H9 (cell line): ENCODE measurements at regions not wholly inside any gene's neighbourhood (a gene's known extent, or its start where the extent isn't known, plus 50 kb on each side); places are given as distances from the start of the nearest gene placed in this dataset.

Source experiments
- DNase-seq: peaks from one replicate; pipeline ENCODE4 v3.0.0-alpha.2; 2017
- H2AFZ ChIP-seq: one replicate; pipeline ENCODE4 v1.6.1; 2013; ENCODE audit warnings: mild to moderate bottlenecking, low read length, control low read depth, moderate library complexity
- H2AK5ac ChIP-seq: 2 replicates; pipeline ENCODE4 v1.6.1; 2013; ENCODE audit warnings: low read length, control low read depth, mixed read lengths; ENCODE audit not compliant: insufficient read length
- H2BK120ac ChIP-seq: one replicate; pipeline ENCODE4 v1.6.1; 2013; ENCODE audit warnings: low read depth, mild to moderate bottlenecking, low read length, control low read depth, inconsistent platforms; ENCODE audit not compliant: poor library complexity, severe bottlenecking
- H2BK12ac ChIP-seq: 2 replicates; pipeline ENCODE4 v1.6.1; 2013; ENCODE audit warnings: low read length, control low read depth, mixed read lengths, low read depth; ENCODE audit not compliant: insufficient read length
- H2BK15ac ChIP-seq: 2 replicates; pipeline ENCODE4 v1.6.1; 2013; ENCODE audit warnings: low read depth, low read length, control low read depth
- H2BK20ac ChIP-seq: one replicate; pipeline ENCODE4 v1.6.1; 2013; ENCODE audit warnings: low read depth, mild to moderate bottlenecking, low read length, control low read depth, inconsistent platforms; ENCODE audit not compliant: poor library complexity, severe bottlenecking
- H2BK5ac ChIP-seq: 2 replicates; pipeline ENCODE4 v1.6.1; 2013; ENCODE audit warnings: low read length, control low read depth, mixed read lengths; ENCODE audit not compliant: insufficient read length
- H3K14ac ChIP-seq: 2 replicates; pipeline ENCODE4 v1.6.1; 2013; ENCODE audit warnings: low read length, control low read depth; ENCODE audit not compliant: insufficient read depth
- H3K18ac ChIP-seq: 2 replicates; pipeline ENCODE4 v1.6.1; 2013; ENCODE audit warnings: low read depth, mild to moderate bottlenecking, mixed read lengths, low read length, control low read depth; ENCODE audit not compliant: insufficient read length
- H3K23ac ChIP-seq: 2 replicates; pipeline ENCODE4 v1.6.1; 2013; ENCODE audit warnings: low read length, control low read depth, mixed read lengths, low read depth; ENCODE audit not compliant: insufficient read length
- H3K23me2 ChIP-seq: 2 replicates; pipeline ENCODE4 v1.6.1; 2013; ENCODE audit warnings: low read depth, mild to moderate bottlenecking, mixed read lengths, low read length, control low read depth; ENCODE audit not compliant: insufficient read length, poor library complexity, severe bottlenecking
- H3K27ac ChIP-seq: 2 replicates; pipeline ENCODE4 v1.5.1; 2013; ENCODE audit warnings: low read length, control low read depth, mixed read lengths, low read depth; ENCODE audit not compliant: insufficient read length
- H3K27me3 ChIP-seq: 2 replicates; pipeline ENCODE4 v1.6.1; 2013; ENCODE audit warnings: low read length, control low read depth, inconsistent platforms; ENCODE audit not compliant: insufficient read depth
- H3K4ac ChIP-seq: 2 replicates; pipeline ENCODE4 v1.6.1; 2013; ENCODE audit warnings: low read depth, mild to moderate bottlenecking, control low read depth, inconsistent platforms, low read length, moderate library complexity
- H3K4me1 ChIP-seq: 2 replicates; pipeline ENCODE4 v1.6.1; 2013; ENCODE audit warnings: low read length, control low read depth, inconsistent platforms; ENCODE audit not compliant: insufficient read depth
- H3K4me2 ChIP-seq: 2 replicates; pipeline ENCODE4 v1.6.1; 2013; ENCODE audit warnings: low read length, control low read depth, mixed read lengths; ENCODE audit not compliant: insufficient read length, insufficient read depth
- H3K56ac ChIP-seq: 2 replicates; pipeline ENCODE4 v1.6.1; 2013; ENCODE audit warnings: low read depth, mild to moderate bottlenecking, mixed read lengths, low read length, control low read depth; ENCODE audit not compliant: insufficient read length
- H3K79me1 ChIP-seq: 2 replicates; pipeline ENCODE4 v1.6.1; 2013; ENCODE audit warnings: low read depth, mild to moderate bottlenecking, moderate library complexity, low read length, control low read depth, inconsistent platforms; ENCODE audit not compliant: insufficient read depth, poor library complexity, severe bottlenecking
- H3K79me2 ChIP-seq: 2 replicates; pipeline ENCODE4 v1.6.1; 2013; ENCODE audit warnings: low read length, control low read depth, inconsistent platforms; ENCODE audit not compliant: insufficient read depth
- H3K9ac ChIP-seq: 2 replicates; pipeline ENCODE4 v1.6.1; 2013; ENCODE audit warnings: low read length, control low read depth, mixed read lengths; ENCODE audit not compliant: insufficient read length; ENCODE audit errors: extremely low read depth
- H3K9me3 ChIP-seq: one replicate; pipeline ENCODE4 v1.6.1; 2013; ENCODE audit warnings: low read depth, low read length, inconsistent platforms; ENCODE audit not compliant: control insufficient read depth
- H3T11ph ChIP-seq: one replicate; pipeline ENCODE4 v1.6.1; 2013; ENCODE audit warnings: mild to moderate bottlenecking, low read length, control low read depth, inconsistent platforms
- H4K20me1 ChIP-seq: one replicate; pipeline ENCODE4 v1.6.1; 2013; ENCODE audit not compliant: control insufficient read depth, insufficient read length, insufficient read depth
- H4K5ac ChIP-seq: 2 replicates; pipeline ENCODE4 v1.6.1; 2013; ENCODE audit warnings: low read depth, mild to moderate bottlenecking, mixed read lengths, low read length, control low read depth; ENCODE audit not compliant: insufficient read length
- H4K8ac ChIP-seq: replicated peaks from 2 replicates; pipeline ENCODE4 v1.6.1; 2013; ENCODE audit warnings: low read length, control low read depth, mixed read lengths, low read depth; ENCODE audit not compliant: insufficient read length
- H4K91ac ChIP-seq: 2 replicates; pipeline ENCODE4 v1.6.1; 2013; ENCODE audit warnings: low read depth, mild to moderate bottlenecking, moderate library complexity, mixed read lengths, low read length, control low read depth; ENCODE audit not compliant: insufficient read length
- H3K27ac Mint-ChIP-seq, 3 experiments: 2 replicates in 2 of 3; 3 replicates in 1 of 3; pipeline ENCODE4 v1.8.0; 2020 to 2021; ENCODE audit warnings: mixed read lengths in 3 of 3, mild to moderate bottlenecking in 1 of 3, moderate library complexity in 1 of 3
- H3K27me3 Mint-ChIP-seq: 2 replicates; pipeline ENCODE4 v1.8.0; 2021; ENCODE audit warnings: low read depth, mild to moderate bottlenecking, moderate library complexity, mixed read lengths
- H3K36me3 Mint-ChIP-seq, 3 experiments: 2 replicates in 2 of 3; 3 replicates in 1 of 3; pipeline ENCODE4 v1.8.0; 2020 to 2021; ENCODE audit warnings: low read depth in 3 of 3, mixed read lengths in 3 of 3; ENCODE audit not compliant: insufficient read depth in 1 of 3
- H3K4me1 Mint-ChIP-seq, 2 experiments: 2 replicates each; pipeline ENCODE4 v1.8.0; 2020; ENCODE audit warnings: mixed read lengths in 2 of 2
- H3K4me3 Mint-ChIP-seq, 2 experiments: 2 replicates in 1 of 2; 3 replicates in 1 of 2; pipeline ENCODE4 v1.8.0; 2020 to 2021; ENCODE audit warnings: mild to moderate bottlenecking in 2 of 2, mixed read lengths in 2 of 2, moderate library complexity in 1 of 2
- H3K9me3 Mint-ChIP-seq, 2 experiments: 2 replicates in 1 of 2; 3 replicates in 1 of 2; pipeline ENCODE4 v1.8.0; 2020; ENCODE audit warnings: mild to moderate bottlenecking in 2 of 2, mixed read lengths in 2 of 2, moderate library complexity in 1 of 2
- CTCF ChIP-seq: fragments of 200-600 bp; sonication (generic); conservative IDR thresholded peaks from 3 replicates; pipeline ENCODE4 v1.8.0; 2021; ENCODE audit warnings: antibody characterized with exemption, mild to moderate bottlenecking
- WGBS: extraction: QIAGEN DNeasy Blood & Tissue Kit; methylation state at CpG from one replicate; pipeline ENCODE4 v1.1.7; 2013; ENCODE audit warnings: missing lambda C conversion rate, low lambda C conversion rate, mixed read lengths; ENCODE audit not compliant: insufficient read length; ENCODE audit errors: extremely low coverage; 5-methylcytosine and 5-hydroxymethylcytosine counted together

- H3K4me1 Mint-ChIP-seq, result no peaks in the 10 kb centered on the region
- no peaks in the 10 kb centered on the region for H3K4me1 ChIP-seq
- no peaks in the 10 kb centered on the region for H3K79me1 ChIP-seq
- DNase-seq, result no peak
- no peak overlapping the region for H3K4me2 ChIP-seq
- H3K18ac ChIP-seq, result no peak overlapping the region
- no peaks in the 10 kb centered on the region for H3K9me3 Mint-ChIP-seq
- no peaks in the 10 kb centered on the region for H3K9me3 ChIP-seq
- no peaks in the 10 kb centered on the region for H4K20me1 ChIP-seq
- H3K4ac ChIP-seq, result no peak overlapping the region
- no peaks in the 10 kb centered on the region for H3K27me3 ChIP-seq
- H3K14ac ChIP-seq, result no peak overlapping the region
- H3K4me3 Mint-ChIP-seq, result no peak overlapping the region
- H3K79me2 ChIP-seq, result no peaks in the 10 kb centered on the region
- no peak overlapping the region for H3K23ac ChIP-seq
- no peaks in the 10 kb centered on the region for H3K23me2 ChIP-seq
- no peak overlapping the region for H3K27ac ChIP-seq
- H2AK5ac ChIP-seq, result no peak overlapping the region
- TF ChIP-seq CTCF, result no peak
- no peak overlapping the region for H3K9ac ChIP-seq
- H4K8ac ChIP-seq, result no peak overlapping the region
- WGBS, result no CpG with 5 or more reads among the region's 3 CpGs
- H3K27ac Mint-ChIP-seq, result peak overlapping the region in 1 of 3 experiments; percentile 52; a peak in 1 of 7 replicates
- no peaks in the 10 kb centered on the region for H3K36me3 Mint-ChIP-seq
- H2BK20ac ChIP-seq, result no peak overlapping the region
- no peaks in the 10 kb centered on the region; the same call in 1 of the 2 replicates for H3K27me3 Mint-ChIP-seq
- no peak overlapping the region for H2BK5ac ChIP-seq
- no peak overlapping the region for H2BK15ac ChIP-seq
- no peak overlapping the region for H2AFZ ChIP-seq
- H2BK12ac ChIP-seq, result no peak overlapping the region
- no peak overlapping the region for H4K5ac ChIP-seq
- H2BK120ac ChIP-seq, result no peak overlapping the region
- no peak overlapping the region for H4K91ac ChIP-seq
- no peak overlapping the region for H3T11ph ChIP-seq
- H3K56ac ChIP-seq, result no peak overlapping the region
Observed at GRCh38 chr5:33305572-33305971, 135.2 kb upstream of the TARS1 start.
